Stimulated activated naive CD8-positive, alpha-beta T cell treated with anti-CD3 and anti-CD28 coated beads, Interleukin-15, amount 100 ng/mL, for 72 hours (primary cell): ENCODE measurements at regions not wholly inside any gene's neighbourhood (a gene's known extent, or its start where the extent isn't known, plus 50 kb on each side); places are given as distances from the start of the nearest gene placed in this dataset.

Experiments
- ATAC-seq: fragments of 150-1000 bp; cut with Tn5 transposase; 2 replicates; pipeline ENCODE4 v1.10.0; 2021; ENCODE audit warnings: mild to moderate bottlenecking, moderate library complexity
- DNase-seq, 2 donors: peaks; one replicate each; pipeline ENCODE4 v3.0.0; 2021 to 2022
- H3K27ac Mint-ChIP-seq, 2 donors: one replicate each; pipeline ENCODE4 v1.8.0; 2022; ENCODE audit warnings: mild to moderate bottlenecking in 2 of 2, mixed read lengths in 2 of 2, moderate library complexity in 2 of 2
- H3K27me3 Mint-ChIP-seq: one replicate; pipeline ENCODE4 v1.8.0; 2022; ENCODE audit warnings: mixed read lengths
- H3K4me1 Mint-ChIP-seq: one replicate; pipeline ENCODE4 v1.8.0; 2022; ENCODE audit warnings: mild to moderate bottlenecking, mixed read lengths
- H3K4me3 Mint-ChIP-seq, 2 donors: one replicate each; pipeline ENCODE4 v1.8.0; 2022; ENCODE audit warnings: mild to moderate bottlenecking in 2 of 2, mixed read lengths in 2 of 2, moderate library complexity in 1 of 2
- H3K9me3 Mint-ChIP-seq, 2 donors: one replicate each; pipeline ENCODE4 v1.8.0; 2022; ENCODE audit warnings: mixed read lengths in 2 of 2

DNA sequence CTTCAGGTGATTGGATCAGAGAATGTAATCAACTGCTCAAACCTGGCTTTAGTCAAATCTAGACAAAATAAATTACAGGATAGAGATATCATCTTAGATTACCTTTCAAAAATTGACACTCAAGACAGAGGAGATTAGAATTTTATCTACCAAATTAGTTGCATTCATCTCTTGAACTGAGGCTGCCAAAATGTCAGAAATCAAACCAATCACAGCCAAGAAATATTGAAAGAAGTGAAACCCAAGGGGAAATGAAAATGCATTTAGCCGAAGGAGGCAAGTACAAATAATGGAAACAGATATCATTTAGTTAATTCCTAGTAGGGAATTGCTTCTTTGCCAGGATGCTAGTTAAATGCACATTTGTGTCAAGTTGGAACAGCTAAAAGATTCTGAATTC, 261.1 kb upstream of the PDZRN3 start:
- DNase-seq (no peak), ATAC-seq (no peak)
- Mint-ChIP-seq H3K9me3 (peaks cover 12 to 13% of the 10 kb centered on the region in 2 donors), H3K27ac (no peak overlapping the region), H3K4me3 (no peak overlapping the region), H3K4me1 (no peaks in the 10 kb centered on the region), H3K27me3 (no peaks in the 10 kb centered on the region)

DNA sequence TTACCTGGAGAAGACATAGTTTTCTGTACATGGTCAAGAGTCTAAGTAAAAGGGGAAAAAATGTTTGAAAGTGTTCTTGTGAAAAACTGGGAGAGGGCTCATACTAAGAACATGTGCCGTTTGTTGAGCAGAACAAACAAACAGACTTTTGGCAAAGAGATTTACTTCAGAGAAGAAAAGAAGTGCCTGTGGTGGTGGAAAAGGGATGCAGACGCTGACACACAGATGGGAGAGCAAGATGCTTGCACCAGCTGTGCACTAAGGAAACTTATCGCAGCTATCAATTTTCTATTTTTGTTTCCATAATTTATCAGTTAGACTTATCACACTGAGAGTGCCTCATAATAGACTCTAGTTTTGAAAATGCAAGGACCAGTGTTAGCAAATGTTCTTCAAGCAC, 259.6 kb upstream of the PDZRN3 start:
- no peak overlapping the region for H3K27ac Mint-ChIP-seq
- no peak for DNase-seq
- H3K4me1 Mint-ChIP-seq = no peaks in the 10 kb centered on the region
- no peak for ATAC-seq
- no peak overlapping the region for H3K4me3 Mint-ChIP-seq
- H3K9me3 Mint-ChIP-seq = peaks cover 16 to 24% of the 10 kb centered on the region in 2 donors
- no peaks in the 10 kb centered on the region for H3K27me3 Mint-ChIP-seq

DNA sequence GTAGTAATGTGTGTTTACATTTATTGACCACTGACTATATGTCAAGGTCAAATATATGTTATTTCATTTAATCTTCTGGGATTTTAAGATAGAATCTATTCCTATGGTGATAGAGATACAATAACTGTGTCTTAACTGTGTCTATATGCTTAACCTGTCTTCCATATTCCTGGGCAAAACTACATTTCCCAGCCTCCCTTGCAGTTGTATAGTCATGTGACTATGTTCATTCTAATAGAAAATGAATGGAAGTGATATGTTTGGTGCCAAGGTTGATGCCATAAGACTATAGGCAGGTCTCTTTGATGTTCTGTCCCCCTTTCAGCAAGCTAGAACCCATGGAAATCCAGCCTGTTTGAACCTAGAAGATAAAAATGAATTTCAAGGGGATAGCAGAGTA, 258.8 kb upstream of the PDZRN3 start:
- DNase-seq (no peak), ATAC-seq (no peak)
- no peak overlapping the region for H3K4me3 Mint-ChIP-seq
- H3K4me1 Mint-ChIP-seq = no peaks in the 10 kb centered on the region
- H3K27me3 Mint-ChIP-seq = no peaks in the 10 kb centered on the region
- no peak overlapping the region for H3K27ac Mint-ChIP-seq
- peaks cover 16 to 24% of the 10 kb centered on the region in 2 donors for H3K9me3 Mint-ChIP-seq

DNA sequence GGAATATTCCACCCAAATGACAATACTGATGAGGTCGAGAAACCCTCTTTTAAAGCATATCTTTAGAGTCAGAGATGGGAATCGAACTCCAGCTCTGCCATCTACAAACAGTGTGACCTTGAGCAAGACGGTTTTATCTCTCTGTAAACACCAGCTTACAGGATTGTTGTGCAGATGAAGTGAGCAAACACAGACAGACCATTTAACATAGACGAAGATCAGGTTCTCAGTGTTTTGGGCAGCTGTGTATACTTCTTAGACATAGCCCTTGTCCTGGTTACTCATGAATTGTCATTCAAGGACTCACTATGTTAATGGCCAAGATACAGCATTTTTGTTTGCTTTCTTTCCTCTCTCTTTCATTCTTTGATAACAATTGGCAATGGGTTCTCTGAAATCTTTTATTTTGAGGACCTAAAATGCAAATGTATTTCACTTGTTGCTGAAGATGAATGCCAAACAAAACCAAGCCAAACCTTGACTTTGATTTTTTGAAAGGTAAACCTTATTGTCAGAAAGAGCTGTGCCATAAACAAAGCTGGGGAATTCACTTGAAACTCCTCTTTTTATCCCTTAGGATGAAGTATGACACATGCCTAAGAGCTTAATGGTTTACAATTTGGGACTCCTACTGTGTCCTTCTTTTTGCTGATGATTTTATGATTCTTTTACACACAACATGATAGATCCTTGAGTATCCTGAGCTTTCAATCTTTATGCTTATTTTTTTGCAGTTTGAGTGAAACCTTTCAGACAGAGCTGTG, 250.0 kb upstream of the PDZRN3 start:
- Mint-ChIP-seq H3K4me1 (no peaks in the 10 kb centered on the region), H3K9me3 (peaks cover 1 to 3% of the 10 kb centered on the region in 2 donors), H3K27me3 (no peaks in the 10 kb centered on the region), H3K4me3 (no peak overlapping the region), H3K27ac (no peak overlapping the region)
- no peak for ATAC-seq
- no peak for DNase-seq

DNA sequence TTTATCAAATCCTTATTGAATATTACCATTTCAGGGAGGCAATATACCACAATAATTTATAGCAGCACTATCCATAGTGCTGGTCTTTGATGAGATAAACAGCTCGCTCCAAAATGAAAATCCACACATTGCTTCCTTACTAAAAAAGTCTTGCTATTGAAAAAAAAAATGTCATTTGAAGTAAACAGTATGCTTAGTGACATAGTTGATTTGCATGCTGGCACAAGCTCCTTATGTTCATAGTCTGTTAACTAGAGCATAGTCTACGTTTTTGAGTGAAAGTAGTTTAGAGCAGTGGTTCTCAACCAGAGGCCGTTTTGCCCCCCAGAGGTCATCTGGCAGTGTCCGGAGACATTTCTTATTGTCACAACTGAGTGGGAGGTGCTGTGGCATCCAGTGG, 249.4 kb upstream of the PDZRN3 start:
- Mint-ChIP-seq H3K27me3 (no peaks in the 10 kb centered on the region), H3K4me1 (no peaks in the 10 kb centered on the region), H3K9me3 (peaks cover 0 to 5% of the 10 kb centered on the region in 2 donors), H3K4me3 (no peak overlapping the region), H3K27ac (no peak overlapping the region)
- DNase-seq (no peak), ATAC-seq (no peak)

DNA sequence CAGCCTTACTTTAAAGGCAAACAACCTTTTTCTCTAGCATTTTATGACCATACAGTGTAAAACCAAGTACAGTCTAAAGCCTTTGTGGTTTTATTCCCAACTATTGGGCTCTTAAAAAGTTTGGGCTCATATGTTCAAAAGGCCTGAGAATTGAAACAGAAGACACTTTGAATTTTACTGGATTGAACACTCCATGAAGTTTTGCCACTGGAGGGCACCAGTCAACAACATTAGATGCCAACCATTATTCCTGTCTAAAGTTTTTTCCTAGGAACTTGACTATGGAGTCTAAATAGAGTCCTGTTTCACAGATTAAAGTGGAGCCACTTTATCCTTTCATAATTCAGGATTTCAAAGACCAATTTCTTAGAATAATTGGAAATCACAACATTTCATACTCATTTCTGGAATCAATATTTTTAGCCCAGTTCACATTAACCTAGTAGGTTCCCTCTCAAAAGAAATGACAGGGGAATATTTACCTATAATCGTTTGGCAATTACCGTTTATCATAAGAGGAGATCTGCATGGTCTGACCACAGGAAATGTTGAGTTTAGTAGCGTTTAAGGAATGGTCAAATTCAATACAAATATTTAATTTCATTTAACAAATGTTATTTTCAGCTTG, 244.1 kb upstream of the PDZRN3 start:
- Mint-ChIP-seq H3K4me1 (no peaks in the 10 kb centered on the region), H3K27me3 (no peaks in the 10 kb centered on the region), H3K9me3 (peaks cover 0 to 5% of the 10 kb centered on the region in 2 donors), H3K4me3 (no peak overlapping the region), H3K27ac (no peak overlapping the region)
- DNase-seq (no peak), ATAC-seq (no peak)

DNA sequence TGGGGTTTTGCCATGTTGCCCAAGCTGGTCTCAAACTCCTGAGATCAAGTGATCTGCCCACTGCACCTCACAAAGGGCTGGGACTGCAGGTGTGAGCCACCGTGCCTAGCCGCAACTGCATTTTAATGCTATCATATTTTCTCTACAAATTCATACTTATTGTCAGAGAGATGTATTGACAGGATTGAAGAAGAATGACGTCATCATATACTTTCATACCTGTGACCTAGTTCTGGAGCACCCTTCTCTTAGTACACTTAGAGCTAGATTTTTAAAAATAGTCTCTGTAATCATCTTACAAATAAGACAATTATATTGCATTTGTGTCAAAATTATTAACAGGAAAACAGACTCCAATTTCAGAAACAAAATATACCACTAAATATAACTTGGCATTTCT, 242.8 kb upstream of the PDZRN3 start:
- no peaks in the 10 kb centered on the region for H3K4me1 Mint-ChIP-seq
- H3K4me3 Mint-ChIP-seq = no peak overlapping the region
- H3K27me3 Mint-ChIP-seq = no peaks in the 10 kb centered on the region
- ATAC-seq (no peak), DNase-seq (no peak)
- H3K27ac Mint-ChIP-seq = no peak overlapping the region
- H3K9me3 Mint-ChIP-seq = peaks cover 0 to 5% of the 10 kb centered on the region in 2 donors

DNA sequence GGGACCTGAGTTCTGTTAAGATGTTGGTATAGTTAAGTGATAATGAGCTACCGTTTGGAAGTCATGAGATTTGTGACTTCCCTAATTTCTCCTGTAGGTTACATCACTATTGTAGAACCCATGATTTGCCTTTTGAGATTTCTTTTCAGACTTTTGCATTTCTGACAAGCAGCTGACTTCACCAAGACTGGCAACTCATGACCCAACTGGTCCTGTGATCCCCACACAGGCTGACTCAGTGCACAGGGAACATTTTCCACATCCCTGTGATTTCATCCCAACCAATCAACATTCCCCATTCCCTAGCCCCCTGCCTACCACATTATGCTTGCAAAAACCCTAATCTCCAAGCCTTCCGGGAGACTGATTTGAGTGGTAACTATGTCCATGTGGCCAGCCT, 242.1 kb upstream of the PDZRN3 start:
- no peak for ATAC-seq
- Mint-ChIP-seq H3K27ac (no peak overlapping the region), H3K27me3 (no peaks in the 10 kb centered on the region), H3K4me1 (no peaks in the 10 kb centered on the region), H3K9me3 (peaks cover 2 to 5% of the 10 kb centered on the region in 2 donors), H3K4me3 (no peak overlapping the region)
- no peak for DNase-seq

DNA sequence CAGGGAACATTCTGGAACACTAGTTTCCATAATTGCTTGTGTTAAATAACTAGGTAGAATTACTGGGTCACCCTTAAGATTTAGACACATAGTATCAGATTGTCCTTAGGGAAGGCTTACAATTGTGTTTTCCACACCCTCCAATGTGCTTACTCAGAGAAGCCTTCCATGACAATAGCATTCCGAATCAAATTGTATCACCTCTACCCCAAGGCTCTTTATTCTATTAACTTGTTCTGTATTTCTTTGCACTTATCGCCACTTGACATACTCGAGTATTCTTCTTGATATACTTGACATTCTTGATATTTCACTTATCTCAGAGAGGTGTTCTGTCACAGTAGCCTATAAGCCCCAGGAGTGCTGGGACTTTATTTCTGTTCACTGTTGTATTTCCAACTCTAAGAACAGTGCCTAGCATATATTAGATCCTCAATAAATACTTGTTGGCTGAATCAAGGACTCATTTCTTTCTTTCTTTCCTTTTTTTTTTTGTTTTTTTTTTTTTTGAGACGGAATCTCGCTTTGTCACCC, 238.9 kb upstream of the PDZRN3 start:
- peaks cover 4 to 7% of the 10 kb centered on the region in 2 donors for H3K9me3 Mint-ChIP-seq
- H3K4me3 Mint-ChIP-seq = no peak overlapping the region
- H3K27me3 Mint-ChIP-seq = no peaks in the 10 kb centered on the region
- ATAC-seq = no peak
- H3K27ac Mint-ChIP-seq = no peak overlapping the region
- no peaks in the 10 kb centered on the region for H3K4me1 Mint-ChIP-seq
- no peak for DNase-seq

DNA sequence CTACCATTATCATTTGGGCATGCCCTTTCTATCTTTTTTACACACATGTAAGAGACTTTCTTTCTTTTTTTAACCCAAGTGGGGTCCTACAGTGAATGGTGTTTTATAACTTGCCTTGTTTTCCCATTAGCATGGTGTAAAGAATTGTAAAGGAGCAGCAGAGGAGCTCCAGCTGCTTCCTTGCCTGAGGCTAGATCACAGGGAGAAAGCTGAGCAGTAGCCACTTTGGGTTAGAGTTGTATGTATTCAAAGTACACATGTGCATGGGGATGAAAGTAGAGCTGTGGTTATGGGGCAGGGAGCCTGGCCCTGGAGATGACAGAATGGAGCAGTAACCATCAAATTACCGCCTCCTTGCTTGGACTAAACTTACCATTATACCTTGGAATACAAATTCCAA, 231.1 kb upstream of the PDZRN3 start:
- no peak for DNase-seq
- Mint-ChIP-seq H3K4me3 (no peak overlapping the region), H3K27me3 (no peaks in the 10 kb centered on the region), H3K9me3 (peaks cover 0 to 9% of the 10 kb centered on the region in 2 donors), H3K4me1 (no peaks in the 10 kb centered on the region), H3K27ac (no peak overlapping the region)
- no peak for ATAC-seq

DNA sequence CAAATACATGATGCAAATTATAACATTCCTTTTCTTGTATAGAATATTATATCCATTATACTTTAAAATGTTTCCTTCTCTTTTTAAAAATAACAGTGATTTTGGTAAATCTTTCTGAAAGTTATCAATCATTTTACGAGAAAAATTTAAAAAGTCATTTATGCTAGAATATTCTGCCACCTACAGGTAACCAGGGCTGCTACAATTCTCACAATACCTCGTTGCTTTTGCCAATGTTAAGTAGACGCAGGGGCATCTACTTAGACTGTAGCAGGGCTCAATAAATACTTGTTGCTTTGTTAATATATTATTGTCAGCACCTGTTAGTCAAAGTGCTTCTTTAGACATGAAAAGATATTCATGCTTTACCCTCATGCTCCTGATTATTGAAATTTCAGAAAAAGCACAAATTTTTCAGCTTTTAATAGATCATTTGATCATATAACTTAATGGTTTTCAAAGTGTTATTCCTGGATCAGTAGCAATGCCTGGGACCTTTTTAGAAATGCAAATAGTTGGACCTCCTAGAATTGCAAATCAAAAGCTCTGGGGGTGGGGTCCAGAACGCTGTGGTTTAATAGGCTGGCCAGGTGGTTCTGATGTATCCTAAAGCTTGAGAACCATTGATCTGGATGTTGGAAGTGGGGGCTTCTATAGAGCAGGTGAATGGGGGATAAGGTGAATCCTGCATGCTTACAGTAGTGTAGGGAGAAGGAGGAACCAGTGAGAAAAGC, 223.6 kb upstream of the PDZRN3 start:
- Mint-ChIP-seq H3K4me3 (no peak overlapping the region), H3K4me1 (no peaks in the 10 kb centered on the region), H3K9me3 (peaks cover 5 to 14% of the 10 kb centered on the region in 2 donors), H3K27me3 (no peaks in the 10 kb centered on the region), H3K27ac (no peak overlapping the region)
- ATAC-seq = no peak
- DNase-seq = no peak

DNA sequence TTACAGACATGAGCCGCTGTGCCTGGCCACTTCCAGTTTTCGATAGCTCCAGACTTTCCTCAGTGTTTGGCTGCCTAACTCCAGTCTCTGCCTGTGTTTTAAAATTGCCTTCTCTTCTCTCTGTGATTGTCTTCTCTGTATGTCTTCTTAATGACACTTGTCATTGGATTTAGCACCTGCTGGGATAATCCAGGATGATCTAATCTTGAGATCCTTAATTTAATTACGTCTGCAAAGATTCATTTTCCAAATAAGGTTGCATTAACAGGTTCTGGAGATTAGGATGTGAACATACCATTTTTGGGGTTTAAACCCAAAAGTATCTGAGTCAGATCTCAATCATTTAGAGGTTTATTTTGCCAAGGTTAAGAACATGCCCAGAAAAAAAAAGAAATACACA, 222.2 kb upstream of the PDZRN3 start:
- Mint-ChIP-seq H3K9me3 (peaks cover 5 to 14% of the 10 kb centered on the region in 2 donors), H3K27ac (no peak overlapping the region), H3K27me3 (no peaks in the 10 kb centered on the region), H3K4me3 (no peak overlapping the region), H3K4me1 (no peaks in the 10 kb centered on the region)
- DNase-seq (no peak), ATAC-seq (no peak)

DNA sequence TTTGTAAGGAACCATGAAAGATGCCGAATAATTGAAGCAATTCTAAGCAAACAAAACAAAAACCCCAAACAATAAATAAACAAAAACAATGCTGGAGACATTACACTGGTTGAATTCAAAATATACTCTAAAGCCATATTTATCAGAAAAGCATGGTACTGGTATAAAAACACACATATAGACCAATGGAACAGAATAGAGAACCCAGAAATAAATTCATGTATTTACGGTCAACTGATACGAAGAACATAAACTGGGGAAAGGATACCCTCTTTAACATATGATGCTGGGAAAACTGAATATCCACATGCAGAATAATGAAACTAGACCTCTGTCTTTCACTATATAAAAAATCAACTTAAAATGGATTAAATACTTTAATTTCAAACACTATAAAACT, 214.3 kb upstream of the PDZRN3 start:
- no peaks in the 10 kb centered on the region for H3K4me1 Mint-ChIP-seq
- peaks cover 11 to 29% of the 10 kb centered on the region in 2 donors for H3K9me3 Mint-ChIP-seq
- ATAC-seq = no peak
- no peak overlapping the region for H3K27ac Mint-ChIP-seq
- no peaks in the 10 kb centered on the region for H3K27me3 Mint-ChIP-seq
- no peak for DNase-seq
- no peak overlapping the region for H3K4me3 Mint-ChIP-seq

DNA sequence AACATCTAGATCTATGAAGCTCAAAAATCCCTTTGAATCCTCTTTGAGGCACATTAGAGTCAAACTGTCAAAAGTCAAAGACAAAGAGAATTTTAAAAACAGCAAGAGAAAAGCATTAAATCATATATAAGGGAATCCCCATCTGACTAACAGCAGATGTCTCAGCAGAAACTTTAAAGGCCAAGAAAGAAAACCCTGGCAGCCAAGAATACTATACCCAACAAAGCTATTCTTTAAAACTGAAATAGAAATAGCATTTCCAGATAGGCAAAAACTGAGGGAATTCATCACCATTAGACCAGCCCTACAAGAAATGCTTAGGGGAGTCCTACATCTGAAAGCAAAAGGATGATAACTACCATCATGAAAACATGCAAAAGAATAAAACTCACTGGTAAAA, 211.2 kb upstream of the PDZRN3 start:
- Mint-ChIP-seq H3K9me3 (peaks cover 11 to 27% of the 10 kb centered on the region in 2 donors), H3K27me3 (no peaks in the 10 kb centered on the region), H3K27ac (no peak overlapping the region), H3K4me1 (no peaks in the 10 kb centered on the region), H3K4me3 (no peak overlapping the region)
- ATAC-seq = no peak
- no peak for DNase-seq

DNA sequence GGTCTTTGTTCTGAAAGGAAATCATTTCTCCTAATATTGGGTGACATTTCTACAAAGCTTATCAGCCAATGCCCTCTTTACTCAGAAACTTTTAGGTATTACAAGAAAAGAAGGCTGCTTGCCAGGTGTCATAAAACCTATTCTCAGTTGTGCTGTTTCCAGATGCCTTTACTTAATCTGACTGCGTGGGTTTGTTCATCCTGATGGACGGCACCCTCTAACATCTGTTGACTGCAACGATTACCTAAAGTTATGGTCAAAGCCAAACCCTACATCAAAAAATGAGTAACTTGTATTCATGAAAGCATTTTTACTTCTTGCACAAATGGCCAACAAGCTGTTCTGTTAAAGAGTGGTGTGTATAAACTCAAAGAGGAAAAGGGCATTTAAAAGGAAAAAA, 207.7 kb upstream of the PDZRN3 start:
- DNase-seq (no peak), ATAC-seq (no peak)
- no peak overlapping the region for H3K27ac Mint-ChIP-seq
- H3K9me3 Mint-ChIP-seq = peaks cover 15 to 20% of the 10 kb centered on the region in 2 donors
- no peak overlapping the region for H3K4me3 Mint-ChIP-seq
- H3K4me1 Mint-ChIP-seq = no peaks in the 10 kb centered on the region
- H3K27me3 Mint-ChIP-seq = no peaks in the 10 kb centered on the region

DNA sequence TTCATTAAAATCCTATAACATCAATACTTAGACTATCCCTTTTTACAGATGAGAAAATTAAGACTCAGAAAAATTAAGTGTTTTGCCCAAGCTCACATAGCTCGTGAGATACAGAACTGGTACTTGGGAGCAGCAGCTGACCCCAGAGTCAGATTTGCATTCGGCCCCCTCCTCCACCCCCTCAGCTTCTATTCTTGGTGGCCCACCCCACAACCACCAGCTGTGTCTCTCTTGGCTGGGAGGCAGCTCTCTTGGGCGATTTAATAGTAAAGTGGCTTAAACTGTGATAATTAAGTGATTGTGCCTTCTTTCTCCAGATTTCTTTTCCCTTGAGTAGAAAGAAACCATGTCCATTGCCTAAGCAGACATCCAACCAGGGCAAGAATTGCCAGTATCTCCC, 203.6 kb upstream of the PDZRN3 start:
- no peak overlapping the region for H3K27ac Mint-ChIP-seq
- H3K9me3 Mint-ChIP-seq = peaks cover 0 to 6% of the 10 kb centered on the region in 2 donors
- no peak for ATAC-seq
- H3K27me3 Mint-ChIP-seq = no peaks in the 10 kb centered on the region
- H3K4me1 Mint-ChIP-seq = no peaks in the 10 kb centered on the region
- DNase-seq = no peak
- no peak overlapping the region for H3K4me3 Mint-ChIP-seq
